OCI-LY3 (cell line): ENCODE measurements at regions not wholly inside any gene's neighbourhood (a gene's known extent, or its start where the extent isn't known, plus 50 kb on each side); places are given as distances from the start of the nearest gene placed in this dataset.

Experiments
- H2AFZ ChIP-seq: fragments of 200-600, 300-600 bp; shearing (Covaris generic); 2 replicates; pipeline ENCODE4 v1.6.0; 2014; ENCODE audit warnings: antibody characterized with exemption, low read depth, low read length
- H3K27ac ChIP-seq: fragments of 200-600, 300-600 bp; sonication (generic); 2 replicates; pipeline ENCODE4 v1.5.1; 2014; ENCODE audit warnings: mild to moderate bottlenecking, low read length, moderate library complexity, mixed read lengths
- H3K27me3 ChIP-seq: fragments of 200-600, 300-600 bp; sonication (generic); 2 replicates; pipeline ENCODE4 v1.6.1; 2014; ENCODE audit warnings: low read depth, low read length, mixed read lengths
- H3K36me3 ChIP-seq: fragments of 200-600, 300-600 bp; sonication (generic); replicated peaks from 2 replicates; pipeline ENCODE3; 2014; ENCODE audit warnings: low read depth, low read length, mixed read lengths
- H3K4me1 ChIP-seq: fragments of 300-600, 200-600 bp; sonication (generic); 2 replicates; pipeline ENCODE4 v1.6.1; 2014; ENCODE audit warnings: low read length, mixed read lengths
- H3K4me2 ChIP-seq: fragments of 200-600, 300-600 bp; sonication (generic); 2 replicates; pipeline ENCODE4 v1.6.1; 2014; ENCODE audit warnings: low read length, mixed read lengths
- H3K4me3 ChIP-seq: fragments of 300-600, 200-600 bp; sonication (generic); 2 replicates; pipeline ENCODE4 v1.5.1; 2014; ENCODE audit warnings: antibody characterized with exemption, mild to moderate bottlenecking, low read length, moderate library complexity
- H3K79me2 ChIP-seq: fragments of 300-600, 200-600 bp; shearing (Covaris generic); 2 replicates; pipeline ENCODE4 v1.6.1; 2014; ENCODE audit warnings: mild to moderate bottlenecking, low read length, mixed read lengths
- H3K9ac ChIP-seq: fragments of 300-600, 200-600 bp; shearing (Covaris generic); 2 replicates; pipeline ENCODE4 v1.6.0; 2014; ENCODE audit warnings: mild to moderate bottlenecking, low read length, moderate library complexity
- H3K9me3 ChIP-seq: fragments of 200-600, 300-600 bp; shearing (Covaris generic); 2 replicates; pipeline ENCODE4 v1.6.1; 2014; ENCODE audit warnings: low read length, mixed read lengths; ENCODE audit not compliant: insufficient read depth
- H4K20me1 ChIP-seq: fragments of 200-600, 300-600 bp; sonication (generic); 2 replicates; pipeline ENCODE4 v1.6.1; 2016; ENCODE audit warnings: low read length, mixed read lengths; ENCODE audit not compliant: insufficient read depth
- EZH2phosphoT487 ChIP-seq: fragments of 200-600 bp; shearing (Covaris generic); IDR thresholded peaks from 2 replicates; pipeline ENCODE4 v1.6.1; 2018; ENCODE audit warnings: antibody characterized with exemption, mixed run types, low read depth
- TF ChIP-seq, protein P1 (sequence below): fragments of 200-600, 300-600 bp; sonication (generic); IDR thresholded peaks from 2 replicates; pipeline ENCODE4 v1.5.1; 2014; ENCODE audit warnings: antibody characterized with exemption, low read length, low read depth

DNA sequence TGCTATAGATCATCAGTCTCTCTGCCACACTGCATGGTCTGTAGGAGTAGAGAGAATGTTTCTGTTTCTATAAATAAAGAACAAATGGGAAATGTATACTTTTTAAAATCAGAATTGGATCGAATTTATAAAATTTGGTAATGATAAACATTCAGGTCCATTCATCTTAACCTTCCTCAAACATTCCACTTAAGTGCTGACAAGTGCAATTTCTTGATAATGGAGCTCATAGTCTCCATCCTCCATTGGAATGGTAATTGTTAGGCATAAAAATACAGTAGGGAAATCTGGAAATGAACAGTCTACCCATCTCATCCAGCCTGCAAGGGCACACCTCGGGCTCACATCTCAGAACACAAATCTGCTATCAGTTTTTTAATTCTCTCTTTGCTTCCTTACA, 122.6 kb upstream of the PACRGL start:
- no peaks in the 10 kb centered on the region for H3K79me2 ChIP-seq

DNA sequence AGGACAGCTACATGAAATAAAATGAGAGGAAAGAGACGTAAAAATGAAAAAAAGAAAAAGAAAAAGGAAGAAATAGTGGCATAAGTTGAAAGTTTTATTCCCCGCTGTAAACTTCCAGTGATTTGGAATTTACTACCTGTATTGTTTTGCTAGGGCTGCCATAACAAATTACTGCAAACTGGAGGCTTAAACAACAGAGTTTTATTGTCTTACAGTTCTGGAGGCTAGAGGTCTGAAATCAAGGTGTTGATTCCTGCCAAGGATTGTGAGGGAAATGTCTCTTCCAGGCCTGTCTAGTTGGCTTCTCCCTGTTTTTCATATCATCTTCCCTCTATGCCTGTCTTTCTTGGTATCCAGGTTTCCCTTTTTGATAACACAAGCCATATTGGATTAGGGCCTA, 119.4 kb upstream of the PACRGL start:
- Histone ChIP-seq H3K9me3 (no peaks in the 10 kb centered on the region), H2AFZ (no peak overlapping the region), H3K4me3 (no peak overlapping the region), H3K4me1 (peaks cover 6% of the 10 kb centered on the region), H3K4me2 (no peak overlapping the region), H3K36me3 (no peaks in the 10 kb centered on the region), H3K27ac (no peak overlapping the region), H3K9ac (no peak overlapping the region), H3K79me2 (no peaks in the 10 kb centered on the region), H4K20me1 (no peaks in the 10 kb centered on the region), H3K27me3 (no peaks in the 10 kb centered on the region)
- TF ChIP-seq, protein P1, sequence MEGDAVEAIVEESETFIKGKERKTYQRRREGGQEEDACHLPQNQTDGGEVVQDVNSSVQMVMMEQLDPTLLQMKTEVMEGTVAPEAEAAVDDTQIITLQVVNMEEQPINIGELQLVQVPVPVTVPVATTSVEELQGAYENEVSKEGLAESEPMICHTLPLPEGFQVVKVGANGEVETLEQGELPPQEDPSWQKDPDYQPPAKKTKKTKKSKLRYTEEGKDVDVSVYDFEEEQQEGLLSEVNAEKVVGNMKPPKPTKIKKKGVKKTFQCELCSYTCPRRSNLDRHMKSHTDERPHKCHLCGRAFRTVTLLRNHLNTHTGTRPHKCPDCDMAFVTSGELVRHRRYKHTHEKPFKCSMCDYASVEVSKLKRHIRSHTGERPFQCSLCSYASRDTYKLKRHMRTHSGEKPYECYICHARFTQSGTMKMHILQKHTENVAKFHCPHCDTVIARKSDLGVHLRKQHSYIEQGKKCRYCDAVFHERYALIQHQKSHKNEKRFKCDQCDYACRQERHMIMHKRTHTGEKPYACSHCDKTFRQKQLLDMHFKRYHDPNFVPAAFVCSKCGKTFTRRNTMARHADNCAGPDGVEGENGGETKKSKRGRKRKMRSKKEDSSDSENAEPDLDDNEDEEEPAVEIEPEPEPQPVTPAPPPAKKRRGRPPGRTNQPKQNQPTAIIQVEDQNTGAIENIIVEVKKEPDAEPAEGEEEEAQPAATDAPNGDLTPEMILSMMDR: no peak

More for the DNA sequence above, 122.6 kb upstream of the PACRGL start:
- no peak overlapping the region for H3K27ac ChIP-seq
- H3K4me3 ChIP-seq: no peak overlapping the region
- no peaks in the 10 kb centered on the region for H3K9me3 ChIP-seq
- no peaks in the 10 kb centered on the region for H4K20me1 ChIP-seq
- H3K4me1 ChIP-seq: peaks cover 6% of the 10 kb centered on the region
- H3K36me3 ChIP-seq: no peaks in the 10 kb centered on the region
- H3K27me3 ChIP-seq: no peaks in the 10 kb centered on the region
- H3K4me2 ChIP-seq: no peak overlapping the region
- no peak overlapping the region for H2AFZ ChIP-seq
- no peak overlapping the region for H3K9ac ChIP-seq
- TF ChIP-seq, protein P1: no peak
- TF ChIP-seq EZH2phosphoT487: no peak

DNA sequence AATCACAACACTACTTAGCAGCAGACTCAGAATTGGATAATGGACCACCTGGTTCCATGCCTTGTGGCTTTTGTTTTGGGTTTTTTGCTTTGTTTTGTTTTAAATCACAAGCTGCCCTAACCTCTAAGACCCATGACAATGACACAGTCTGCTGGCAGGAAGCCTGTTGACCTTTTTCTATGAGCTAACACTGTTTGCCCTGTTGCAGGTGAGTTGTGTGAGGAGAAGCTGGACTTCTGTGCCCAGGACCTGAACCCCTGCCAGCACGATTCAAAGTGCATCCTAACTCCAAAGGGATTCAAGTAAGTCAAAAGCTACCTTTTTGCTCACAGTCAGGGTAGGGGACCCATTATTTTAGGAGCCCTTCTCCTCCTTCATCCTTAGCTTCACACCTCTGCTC, 110.8 kb upstream of the PACRGL start:
- Histone ChIP-seq H3K27ac (no peak overlapping the region), H3K9ac (no peak overlapping the region), H3K9me3 (no peaks in the 10 kb centered on the region), H3K4me1 (no peaks in the 10 kb centered on the region), H3K4me2 (no peak overlapping the region), H2AFZ (no peak overlapping the region), H3K36me3 (no peaks in the 10 kb centered on the region), H3K79me2 (no peaks in the 10 kb centered on the region), H3K4me3 (no peak overlapping the region), H3K27me3 (no peaks in the 10 kb centered on the region), H4K20me1 (no peaks in the 10 kb centered on the region)
- TF ChIP-seq EZH2phosphoT487: no peak
- TF ChIP-seq, protein P1: no peak

DNA sequence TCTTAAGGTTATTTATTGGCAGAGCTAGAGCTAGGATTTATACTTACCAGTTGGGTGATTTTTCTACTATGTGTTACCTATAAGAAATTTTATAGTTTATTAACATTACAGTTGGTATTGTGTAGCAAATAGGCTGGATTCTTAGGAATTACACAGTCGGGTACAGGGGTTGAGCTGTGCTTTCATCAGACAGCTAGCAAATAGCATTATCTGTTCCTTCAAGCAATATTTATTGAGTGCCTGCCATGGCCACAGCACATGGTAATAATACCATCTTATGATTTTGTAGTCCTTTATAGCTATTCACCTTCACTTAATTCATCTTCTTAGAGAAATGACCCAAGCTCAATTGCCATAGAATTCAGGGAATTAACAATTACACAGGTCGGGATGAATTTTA, 109.4 kb upstream of the PACRGL start:
- no peaks in the 10 kb centered on the region for H4K20me1 ChIP-seq
- no peak overlapping the region for H3K27ac ChIP-seq
- no peaks in the 10 kb centered on the region for H3K4me1 ChIP-seq
- TF ChIP-seq, protein P1: no peak
- TF ChIP-seq EZH2phosphoT487: no peak
- no peak overlapping the region for H3K4me3 ChIP-seq
- H3K4me2 ChIP-seq: no peak overlapping the region
- H3K79me2 ChIP-seq: no peaks in the 10 kb centered on the region
- H3K27me3 ChIP-seq: no peaks in the 10 kb centered on the region
- H3K9me3 ChIP-seq: no peaks in the 10 kb centered on the region
- H3K9ac ChIP-seq: no peak overlapping the region
- no peak overlapping the region for H2AFZ ChIP-seq
- H3K36me3 ChIP-seq: no peaks in the 10 kb centered on the region
